ENCODE measurements at regions not wholly inside any gene's neighbourhood (a gene's known extent, or its start where the extent isn't known, plus 50 kb on each side); places are given as distances from the start of the nearest gene placed in this dataset.
"Not testable (repeated sequence)": the region's sequence is repeated elsewhere in the genome, so short reads cannot be mapped to it uniquely, and the experiment has no call there.

GRCh38 chr12:114858388-114859146, 174.6 kb upstream of the TBX3 start:
- DNase-seq (ENCODE audit: low read depth) = no peak

GRCh38 chr12:114855678-114856077, 171.7 kb upstream of the TBX3 start:
- DNase-seq (ENCODE audit: low read depth) = no peak

GRCh38 chr12:114852976-114853529, 169.1 kb upstream of the TBX3 start:
- no peak for DNase-seq (ENCODE audit: low read depth)

- no peak for DNase-seq (ENCODE audit: low read depth)
Observed at GRCh38 chr12:114851981-114852380, 168.0 kb upstream of the TBX3 start.

- DNase-seq (ENCODE audit: low read depth) = no peak
Observed at GRCh38 chr12:114850661-114851275, 166.8 kb upstream of the TBX3 start.

- DNase-seq (ENCODE audit: low read depth) = peak; percentile 13
Observed at GRCh38 chr12:114848666-114849065, 164.7 kb upstream of the TBX3 start.

- DNase-seq (ENCODE audit: low read depth) = no peak
Observed at GRCh38 chr12:114847441-114848035, 163.6 kb upstream of the TBX3 start.

GRCh38 chr12:114846771-114847170, 162.8 kb upstream of the TBX3 start:
- DNase-seq (ENCODE audit: low read depth) = no peak

- DNase-seq (ENCODE audit: low read depth) = peak; percentile 7
Observed at GRCh38 chr12:114841557-114842251, 157.7 kb upstream of the TBX3 start.

GRCh38 chr12:114838480-114838879, 154.5 kb upstream of the TBX3 start:
- no peak for DNase-seq (ENCODE audit: low read depth)

GRCh38 chr12:114836609-114837008, 152.6 kb upstream of the TBX3 start:
- DNase-seq (ENCODE audit: low read depth) = no peak

GRCh38 chr12:114835031-114835430, 151.1 kb upstream of the TBX3 start:
- DNase-seq (ENCODE audit: low read depth) = peak; percentile 63

GRCh38 chr12:114834621-114835020, 150.6 kb upstream of the TBX3 start:
- DNase-seq (ENCODE audit: low read depth) = peak; percentile 28

- DNase-seq (ENCODE audit: low read depth) = no peak
Observed at GRCh38 chr12:114829833-114830232, 145.9 kb upstream of the TBX3 start.

GRCh38 chr12:114829244-114829643, 145.3 kb upstream of the TBX3 start:
- DNase-seq (ENCODE audit: low read depth) = not testable (repeated sequence)

- no peak for DNase-seq (ENCODE audit: low read depth)
Observed at GRCh38 chr12:114827461-114827860, 143.5 kb upstream of the TBX3 start.

GRCh38 chr12:114826244-114826643, 142.3 kb upstream of the TBX3 start:
- no peak for DNase-seq (ENCODE audit: low read depth)

GRCh38 chr12:114823724-114824123, 139.7 kb upstream of the TBX3 start:
- no peak for DNase-seq (ENCODE audit: low read depth)

- no peak for DNase-seq (ENCODE audit: low read depth)
Observed at GRCh38 chr12:114821570-114821969, 137.6 kb upstream of the TBX3 start.

GRCh38 chr12:114820796-114821195, 136.8 kb upstream of the TBX3 start:
- no peak for DNase-seq (ENCODE audit: low read depth)

GRCh38 chr12:114817571-114818425, 133.8 kb upstream of the TBX3 start:
- DNase-seq (ENCODE audit: low read depth) = no peak
